ENCODE measurements at regions not wholly inside any gene's neighbourhood (a gene's known extent, or its start where the extent isn't known, plus 50 kb on each side); places are given as distances from the start of the nearest gene placed in this dataset.
"Not testable (repeated sequence)": the region's sequence is repeated elsewhere in the genome, so short reads cannot be mapped to it uniquely, and the experiment has no call there.

- intact Hi-C loops (cut with micrococcal nuclease), result no loop called here
- peak; percentile 73 for ATAC-seq
- DNase-seq, result no peak
These were observed 65.7 kb upstream of the ANKH start for GRCh38 chr5:14937254-14937653.

- intact Hi-C loops (cut with micrococcal nuclease), result no loop called here
- ATAC-seq (peak; percentile 54), DNase-seq (no peak)
These were observed 65.0 kb upstream of the ANKH start for GRCh38 chr5:14936588-14936987.

GRCh38 chr5:14935341-14935740 is 63.8 kb upstream of the ANKH start:
- ATAC-seq, result peak; percentile 25
- no peak for DNase-seq
- intact Hi-C loops (cut with micrococcal nuclease), result no loop called here

- no peak for DNase-seq
These were observed 61.4 kb upstream of the ANKH start for GRCh38 chr5:14932902-14933469.

GRCh38 chr5:14930486-14930885 is 58.9 kb upstream of the ANKH start:
- intact Hi-C loops (cut with micrococcal nuclease), result no loop called here
- DNase-seq (no peak), ATAC-seq (no peak)

More at GRCh38 chr5:14932902-14933469, 61.4 kb upstream of the ANKH start:
- intact Hi-C loops (cut with micrococcal nuclease), result no loop called here
- no peak for ATAC-seq

- intact Hi-C loops (cut with micrococcal nuclease), result no loop called here
- DNase-seq (no peak), ATAC-seq (peak; percentile 59)
These were observed 57.9 kb upstream of the ANKH start for GRCh38 chr5:14929293-14930065.

GRCh38 chr5:14928661-14929060 is 57.1 kb upstream of the ANKH start:
- ATAC-seq, result no peak
- intact Hi-C loops (cut with micrococcal nuclease), result no loop called here
- DNase-seq, result no peak

- DNase-seq (no peak), ATAC-seq (no peak)
- intact Hi-C loops (cut with micrococcal nuclease), result no loop called here
These were observed 53.7 kb upstream of the ANKH start for GRCh38 chr5:14925326-14925725.

- intact Hi-C loops (cut with micrococcal nuclease); DNase-seq; ATAC-seq: not testable (repeated sequence)
These were observed 51.4 kb upstream of the ANKH start for GRCh38 chr5:14922952-14923351.

GRCh38 chr5:14922456-14922855 is 50.9 kb upstream of the ANKH start:
- ATAC-seq, result peak; percentile 43
- intact Hi-C loops (cut with micrococcal nuclease), result no loop called here
- DNase-seq, result no peak

Measured in left ventricle myocardium superior (tissue), 1 donor.